Astrocyte of the hippocampus (primary cell): ENCODE measurements at regions not wholly inside any gene's neighbourhood (a gene's known extent, or its start where the extent isn't known, plus 50 kb on each side); places are given as distances from the start of the nearest gene placed in this dataset.
A peak's percentile ranks its signal among the peaks of the same experiment; 100 is the strongest.

Source experiments
- DNase-seq: peaks from one replicate; pipeline ENCODE4 v3.0.0; 2011; ENCODE audit warnings: low read depth, low spot score

DNA sequence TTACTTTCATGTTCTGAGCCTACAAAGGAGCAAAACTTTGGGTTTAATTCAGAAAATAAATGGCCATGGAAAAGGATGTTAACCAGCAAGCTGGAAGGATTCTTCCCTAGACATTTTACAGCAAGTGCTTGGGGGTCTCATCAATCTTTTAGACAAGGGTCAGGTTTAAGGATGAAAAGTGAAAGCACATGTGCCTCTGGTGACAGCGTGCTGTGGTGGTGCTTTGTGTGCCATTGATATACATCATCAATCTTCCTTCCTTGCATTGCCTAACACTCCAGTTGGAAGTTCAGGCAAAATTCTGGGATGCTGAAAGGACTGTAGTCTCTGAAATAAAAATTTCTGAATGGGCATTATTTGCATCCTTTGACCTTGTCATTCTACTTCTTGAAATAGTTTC, 171.2 kb downstream of the KCNE4 start:
- no peak for DNase-seq

DNA sequence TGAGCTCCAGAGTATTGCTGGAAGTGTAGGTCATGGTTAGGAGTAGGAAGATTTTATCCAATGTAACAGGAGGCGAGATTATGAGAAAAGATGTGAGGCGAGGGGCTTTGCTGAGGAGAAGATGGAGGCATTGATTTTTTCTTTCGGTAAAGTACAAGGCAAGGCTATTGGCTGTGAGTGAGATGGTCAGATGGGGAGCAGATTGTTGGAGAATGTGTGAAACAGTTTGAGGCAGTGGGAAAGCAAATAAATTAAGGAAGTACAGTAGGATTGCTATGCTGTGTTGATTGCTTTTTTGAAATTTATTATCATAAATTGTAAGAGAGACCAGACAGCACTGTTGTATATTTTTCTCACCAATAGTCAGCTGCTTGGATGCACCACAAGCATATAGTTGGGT, 173.3 kb downstream of the KCNE4 start:
- no peak for DNase-seq

DNA sequence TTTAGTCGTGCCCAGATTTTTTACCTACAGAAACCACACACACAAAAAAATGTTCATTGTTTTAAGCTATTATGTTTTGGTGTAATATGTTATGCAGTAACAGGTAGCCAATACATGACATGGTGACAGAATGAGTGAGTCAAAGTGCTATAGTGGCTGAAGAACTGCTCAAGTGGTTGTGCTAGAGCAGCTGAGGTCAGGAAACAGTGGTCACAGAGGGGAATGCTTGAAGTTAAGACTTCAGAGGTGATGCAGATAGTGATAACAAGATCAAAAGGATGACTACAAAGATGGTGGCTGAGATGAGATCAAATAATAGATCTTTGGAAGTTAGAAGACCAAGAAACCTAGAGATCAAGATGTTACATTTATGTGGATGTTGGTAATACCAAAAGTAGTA, 174.3 kb downstream of the KCNE4 start:
- no peak for DNase-seq

DNA sequence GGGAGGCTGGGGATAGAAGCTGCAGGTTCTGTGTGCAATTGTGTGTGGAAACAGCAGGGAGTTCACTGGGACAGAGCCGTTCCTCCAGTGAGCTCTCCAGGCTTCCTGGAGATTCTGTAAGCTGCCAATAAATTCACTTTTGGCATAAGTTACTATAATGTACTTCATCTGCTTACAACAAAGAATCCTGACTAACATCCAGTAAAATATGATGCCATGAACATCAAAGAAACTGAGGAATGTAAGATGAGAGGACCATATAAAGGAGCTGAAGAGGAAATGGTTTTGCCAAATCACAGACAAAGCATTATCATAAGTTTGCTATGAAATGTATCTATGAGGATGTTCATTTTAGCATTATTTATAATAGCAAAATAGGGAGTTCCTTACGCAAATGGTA, 175.3 kb downstream of the KCNE4 start:
- DNase-seq: no peak

DNA sequence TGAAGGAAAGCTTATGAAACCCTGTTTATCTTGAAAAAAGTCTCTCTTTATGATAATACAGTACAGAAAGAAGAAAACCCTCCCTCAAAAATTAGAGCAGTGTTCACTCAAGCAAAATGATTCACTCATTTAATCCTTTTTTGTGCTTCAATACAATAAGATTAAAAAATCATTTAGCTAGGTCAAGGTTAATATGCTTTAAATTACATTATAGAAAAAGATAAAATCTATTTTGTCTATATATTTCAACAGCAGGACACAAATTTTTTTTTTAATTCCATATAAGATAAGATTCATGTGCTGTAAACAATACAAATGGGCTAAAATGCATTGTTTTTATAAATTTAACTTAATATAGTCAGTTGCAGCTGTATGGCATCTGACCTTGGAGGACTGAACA, 176.9 kb downstream of the KCNE4 start:
- no peak for DNase-seq

DNA sequence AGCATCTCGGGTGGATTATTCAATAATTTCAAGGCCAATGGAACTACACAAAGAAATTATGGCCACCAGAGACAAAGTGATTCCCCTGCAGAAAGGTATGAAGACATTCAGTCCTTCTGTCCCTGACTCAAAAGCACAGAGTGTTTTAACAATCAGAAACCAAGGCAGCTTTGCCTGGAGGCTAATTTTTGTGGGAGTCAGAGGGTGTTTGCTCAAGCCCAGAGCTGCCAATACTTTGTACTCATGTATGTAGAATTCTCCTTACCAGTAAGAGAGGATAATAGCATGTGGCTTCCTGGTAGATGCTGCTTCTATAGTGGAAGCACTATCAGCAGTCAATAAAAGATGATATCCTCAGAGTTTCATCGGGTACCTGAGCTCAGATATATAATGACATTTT, 178.4 kb downstream of the KCNE4 start:
- no peak for DNase-seq

DNA sequence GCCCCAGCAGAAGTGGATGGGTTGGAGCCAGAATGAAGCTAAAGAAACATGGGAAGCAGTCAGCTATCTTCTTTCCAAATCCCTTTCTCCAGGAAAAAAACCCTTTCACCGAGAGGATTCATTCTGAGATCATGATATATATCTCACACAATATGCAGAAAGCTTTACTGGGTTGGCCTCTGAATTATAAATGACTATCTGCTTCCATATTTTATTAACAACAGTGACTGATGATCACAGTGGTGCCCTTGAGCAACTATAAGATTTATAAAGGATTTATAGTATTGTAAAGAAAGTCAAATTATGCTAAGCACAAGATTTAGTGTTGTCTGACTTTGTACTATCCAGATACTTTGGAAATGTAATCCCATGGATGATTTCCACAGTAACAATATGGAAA, 180.3 kb downstream of the KCNE4 start:
- no peak for DNase-seq

DNA sequence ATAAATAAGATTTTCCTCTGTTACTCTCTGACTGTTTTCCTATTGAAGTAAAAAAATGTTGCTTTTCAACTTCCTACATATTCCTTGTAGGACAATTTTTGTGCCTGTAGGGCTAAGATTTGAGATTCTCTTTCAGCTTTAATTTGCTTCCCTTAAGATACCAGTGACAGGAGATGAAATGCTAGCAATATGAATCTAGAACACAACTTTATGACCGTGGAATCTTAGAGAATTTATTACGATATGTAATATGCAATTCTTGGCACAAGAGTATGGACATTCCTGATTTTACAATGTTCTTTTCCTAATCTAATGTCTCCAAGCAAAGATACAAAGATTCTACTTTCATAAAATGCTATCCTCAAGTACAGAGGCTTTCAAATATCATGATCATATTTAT, 180.9 kb downstream of the KCNE4 start:
- no peak for DNase-seq

DNA sequence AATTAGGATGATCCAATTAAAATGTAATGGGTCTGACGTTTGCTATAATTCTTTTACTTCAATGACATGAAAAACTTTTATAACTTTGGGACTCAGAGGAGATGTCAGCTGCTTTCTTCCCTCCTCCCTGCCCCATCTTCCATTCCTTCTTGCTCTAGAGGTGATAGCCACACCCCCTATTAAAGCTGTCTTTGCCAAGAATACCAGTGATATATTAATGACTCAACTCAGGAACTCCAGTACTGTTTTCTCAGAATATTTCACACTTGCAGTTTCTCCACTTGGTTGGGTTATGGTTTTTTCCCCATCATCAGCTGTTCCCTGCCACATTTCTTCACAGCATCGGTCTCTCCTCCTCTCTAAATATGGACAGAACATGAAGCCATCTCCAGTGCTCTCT, 184.0 kb downstream of the KCNE4 start:
- peak; percentile 21 for DNase-seq

DNA sequence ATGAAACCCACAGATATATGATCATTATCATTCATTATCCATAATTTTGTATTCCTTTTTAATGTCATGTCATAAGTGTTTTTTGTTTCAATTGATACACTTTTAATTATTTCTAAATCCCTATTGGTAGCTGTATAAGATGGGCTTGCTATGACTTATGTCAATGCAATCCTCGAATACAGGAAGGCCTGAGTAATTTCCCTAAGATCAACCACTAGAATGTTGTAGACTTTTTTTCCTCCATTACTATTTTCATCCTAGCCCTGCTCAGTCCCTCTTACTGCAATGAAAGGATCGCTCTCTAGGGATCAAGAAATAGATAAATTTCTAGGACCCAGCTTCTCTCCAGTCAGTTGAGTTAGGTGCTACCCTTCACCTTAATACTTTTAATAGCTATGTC, 186.3 kb downstream of the KCNE4 start:
- DNase-seq: peak; percentile 22

DNA sequence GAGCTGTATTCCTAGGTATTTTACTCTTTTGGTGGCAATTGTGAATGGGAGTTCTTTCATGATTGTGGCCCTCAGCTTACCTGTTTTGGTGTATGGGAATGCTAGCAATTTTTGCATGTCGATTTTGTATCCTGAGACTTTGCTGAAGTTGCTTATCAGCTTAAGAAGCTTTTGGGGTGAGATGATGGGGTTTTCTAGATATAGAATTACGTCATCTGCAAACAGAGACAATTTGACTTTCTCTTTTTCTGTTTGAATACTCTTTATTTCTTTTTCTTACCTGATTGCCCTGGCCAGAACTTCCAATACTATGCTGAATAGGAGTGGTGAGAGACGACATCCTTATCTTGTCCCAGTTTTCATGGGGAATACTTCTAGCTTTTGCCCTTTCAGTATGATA, 191.2 kb downstream of the KCNE4 start:
- no peak for DNase-seq

DNA sequence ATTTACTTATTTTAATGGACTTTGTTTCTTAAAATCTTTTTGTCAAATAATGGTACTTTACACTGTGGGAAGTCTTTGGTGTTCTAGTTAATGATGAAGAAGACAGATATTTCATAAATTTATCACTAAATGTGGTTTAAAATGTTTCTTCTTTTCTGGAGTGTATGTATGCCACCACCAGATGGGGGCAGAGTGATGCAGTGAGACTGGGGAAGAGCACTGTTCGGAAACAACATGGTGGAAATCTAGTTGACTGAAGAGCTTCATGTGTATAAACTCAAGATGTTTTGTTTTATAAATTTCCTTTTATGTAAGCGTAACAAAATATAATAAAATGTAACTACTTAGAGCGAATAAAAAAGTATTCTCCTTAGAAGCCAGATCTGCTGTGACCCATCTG, 195.1 kb downstream of the KCNE4 start:
- peak; percentile 44 for DNase-seq

DNA sequence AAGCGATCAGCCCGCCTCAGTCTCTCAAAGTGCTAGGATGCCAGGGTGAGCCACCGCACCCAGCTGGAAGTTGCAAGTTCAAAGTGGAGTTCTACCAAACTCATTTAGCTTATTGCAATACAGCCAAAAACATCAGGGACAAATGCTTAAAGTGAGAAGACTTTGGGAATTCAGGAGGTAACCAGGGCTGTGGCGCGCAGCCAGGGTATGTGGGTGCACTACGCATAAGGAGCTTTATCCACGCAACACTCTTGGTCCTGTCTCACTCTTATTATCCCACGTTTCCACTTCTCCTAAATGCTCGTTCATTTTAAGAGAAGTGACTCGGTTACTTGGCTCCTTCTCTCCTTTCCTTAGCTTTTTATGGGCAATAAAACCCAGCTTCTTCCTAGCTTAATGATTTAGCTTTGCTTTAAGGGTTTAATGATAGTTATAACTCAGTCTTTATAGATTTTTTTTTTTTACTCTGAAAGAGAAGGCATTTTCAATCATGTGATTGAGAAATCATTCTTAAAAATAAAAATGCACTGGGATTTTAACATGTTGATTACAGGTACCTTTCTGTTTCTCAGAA, 199.8 kb downstream of the KCNE4 start:
- DNase-seq: no peak

DNA sequence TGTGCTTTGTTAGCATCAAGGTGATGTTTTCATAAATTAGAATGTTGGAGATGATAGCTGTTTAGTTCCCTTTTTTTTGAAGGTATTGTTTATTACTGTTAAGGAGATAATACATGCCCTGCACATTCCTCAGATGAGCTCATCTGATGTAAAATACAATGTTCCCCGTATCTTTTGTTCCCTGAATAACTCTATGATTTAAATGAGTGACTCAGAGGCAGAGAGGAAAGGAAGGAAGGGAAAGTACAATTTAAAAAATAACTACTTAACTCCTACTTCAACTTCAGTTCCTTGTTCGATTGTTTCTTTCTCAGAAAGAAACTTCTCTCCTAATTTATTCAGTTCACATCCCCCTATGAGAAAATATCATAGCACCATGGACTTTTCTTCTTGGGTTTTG, 208.7 kb downstream of the KCNE4 start:
- peak; percentile 32 for DNase-seq

DNA sequence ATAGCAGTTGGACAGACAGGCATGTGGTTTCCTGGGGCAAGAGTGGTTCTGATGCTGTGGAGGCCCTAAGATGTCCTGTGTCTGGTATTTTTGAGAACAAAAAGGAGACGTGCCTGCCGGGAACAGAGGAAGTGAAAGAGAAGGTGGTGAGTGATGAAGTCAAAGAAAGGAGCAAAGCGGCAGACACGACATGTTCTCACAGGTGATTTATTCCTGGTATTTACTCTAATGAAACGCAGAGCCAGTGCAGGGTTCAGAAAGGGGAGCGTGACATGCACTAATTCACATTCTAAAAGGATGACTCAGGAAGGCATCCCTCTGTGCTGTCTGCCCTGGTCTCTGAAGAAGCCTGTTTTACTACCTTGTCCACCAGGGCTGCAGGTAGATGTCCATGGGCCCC, 211.0 kb downstream of the KCNE4 start:
- peak; percentile 38 for DNase-seq

DNA sequence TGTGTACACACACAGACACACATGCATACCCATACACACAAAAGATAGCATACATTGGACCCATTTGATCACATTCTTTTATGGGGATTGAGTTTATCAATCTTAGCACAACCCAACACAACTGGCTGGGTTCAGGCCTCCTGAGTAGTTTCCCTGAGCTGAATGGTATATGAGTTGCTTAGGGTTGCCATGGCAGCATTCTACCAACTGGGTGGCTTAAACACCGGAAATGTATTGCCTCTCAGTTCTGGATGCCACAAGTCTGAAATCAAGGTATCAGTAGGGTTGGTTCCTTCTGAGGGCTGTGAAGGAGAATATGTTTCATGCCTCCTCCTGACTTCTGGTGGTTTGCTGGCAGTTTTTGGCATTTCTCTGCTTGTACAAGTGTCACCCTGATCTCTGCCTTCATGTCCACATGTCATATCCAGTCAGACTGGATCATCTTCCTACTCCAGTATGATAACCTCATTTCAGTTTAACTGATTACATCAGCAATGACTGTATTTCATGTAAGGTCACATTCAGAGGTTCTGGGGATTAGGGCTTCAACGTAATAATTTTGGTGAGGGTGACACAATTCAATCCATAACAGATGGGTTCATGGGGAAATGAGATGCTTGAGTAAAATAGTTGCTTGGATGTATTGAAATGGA, 212.7 kb downstream of the KCNE4 start:
- no peak for DNase-seq

DNA sequence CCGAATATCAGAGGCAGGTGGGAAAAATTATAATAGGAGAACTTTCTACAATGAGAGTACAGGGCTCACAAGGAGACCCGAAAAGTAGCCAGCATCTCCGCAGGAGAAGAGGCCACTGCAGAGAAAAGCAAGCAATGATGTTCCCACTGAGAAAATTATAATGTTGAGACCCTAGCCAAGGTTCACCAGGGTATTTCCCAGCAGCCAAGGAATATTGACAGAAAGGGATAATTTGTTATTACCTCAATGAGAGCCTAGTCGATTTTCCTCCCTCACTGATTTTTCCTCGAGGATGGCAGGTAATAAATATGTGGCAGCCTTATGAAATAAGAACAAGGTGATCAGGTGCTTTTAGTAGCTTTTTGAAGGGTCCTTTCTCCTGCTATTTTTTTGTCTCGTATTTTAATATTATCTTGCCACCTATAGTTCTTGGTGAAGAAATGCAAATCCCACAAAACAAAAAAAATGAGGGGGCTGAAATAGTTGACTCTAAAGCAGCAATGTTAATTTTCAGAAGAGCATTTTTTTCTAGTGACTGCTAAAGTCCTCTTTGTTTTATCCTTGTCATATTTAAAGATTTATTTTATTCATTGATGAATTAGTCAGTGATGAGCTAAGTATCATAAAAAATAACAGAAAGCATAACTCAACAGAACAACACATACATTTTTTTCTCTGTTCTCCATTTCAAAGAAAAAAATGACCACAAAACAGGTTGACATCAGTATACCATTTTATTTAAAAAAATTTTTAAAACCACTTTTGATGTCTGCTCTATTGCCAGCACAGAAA, 215.4 kb downstream of the KCNE4 start:
- DNase-seq: no peak

DNA sequence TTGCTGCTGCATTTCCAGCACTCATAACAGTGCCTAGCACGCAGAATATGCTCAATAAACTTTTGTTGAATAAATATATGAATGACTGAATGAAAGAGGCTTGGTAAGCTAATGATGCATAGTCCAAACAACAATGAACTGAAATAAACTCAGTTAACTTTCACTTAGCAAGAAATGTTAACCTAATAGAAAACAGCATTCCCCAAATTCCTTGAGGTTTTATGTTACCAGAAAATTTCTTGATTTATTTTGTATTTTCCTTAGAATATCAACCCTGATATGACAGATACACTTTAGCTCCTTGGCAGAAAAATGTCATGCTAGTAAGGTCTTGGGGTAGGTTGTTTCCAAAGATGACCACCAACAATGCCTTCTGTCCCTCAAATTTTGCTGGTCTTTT, 217.4 kb downstream of the KCNE4 start:
- DNase-seq: peak; percentile 23

DNA sequence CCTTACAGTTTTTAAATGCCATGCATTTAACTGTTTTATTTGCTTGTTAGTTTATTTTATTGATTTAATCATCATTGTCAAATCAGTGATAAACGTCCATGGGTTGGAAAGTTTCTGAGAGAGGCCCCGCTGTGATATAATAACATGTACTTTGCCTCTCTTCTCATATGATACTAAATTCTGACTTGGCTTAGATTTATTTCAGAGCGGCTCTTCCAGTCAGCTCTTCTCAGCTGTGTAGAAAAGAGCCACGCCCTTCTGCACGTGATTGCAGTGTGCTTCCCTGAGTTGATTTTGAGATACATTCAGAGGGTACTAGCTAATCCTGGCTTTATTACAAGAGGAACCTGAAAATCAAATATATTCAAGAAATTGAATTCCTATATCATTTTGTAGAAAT, 218.6 kb downstream of the KCNE4 start:
- no peak for DNase-seq

DNA sequence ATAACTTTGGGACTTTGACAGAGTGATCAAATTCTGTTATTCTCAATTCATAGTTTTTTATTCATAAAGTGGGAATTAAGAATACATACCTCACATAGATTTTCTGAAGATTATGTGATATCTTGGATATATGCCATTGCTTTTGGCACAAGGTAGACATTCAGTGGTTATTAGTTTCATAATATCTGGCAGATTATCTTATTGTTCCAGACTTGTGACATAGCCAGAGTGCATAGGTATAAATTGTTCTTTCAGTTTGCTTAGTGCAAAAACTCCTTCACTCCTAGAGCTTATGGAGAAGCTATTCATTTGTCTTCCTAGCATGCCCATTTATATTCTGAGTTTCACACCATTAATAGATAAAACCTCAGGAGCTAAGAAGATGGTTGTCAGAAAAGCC, 222.0 kb downstream of the KCNE4 start:
- DNase-seq: no peak

DNA sequence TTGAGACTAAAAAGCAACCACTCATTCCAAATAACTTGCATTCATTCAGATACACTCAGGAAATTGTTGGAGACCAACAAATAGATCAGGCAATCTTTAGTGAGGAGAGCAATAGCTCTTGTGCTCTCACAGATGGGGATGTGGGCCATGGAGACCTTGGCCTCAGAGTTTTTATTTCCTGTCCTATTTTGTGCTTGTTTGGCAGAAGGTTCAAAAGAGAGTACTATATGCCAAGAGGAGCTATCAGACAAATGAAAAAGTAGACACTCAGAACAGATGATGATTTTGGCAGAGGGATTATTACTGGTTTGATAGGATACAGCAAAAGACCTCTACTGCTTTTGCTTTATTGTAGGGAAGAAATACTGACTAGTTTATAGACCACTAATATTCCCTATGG, 230.2 kb downstream of the KCNE4 start:
- DNase-seq: no peak

DNA sequence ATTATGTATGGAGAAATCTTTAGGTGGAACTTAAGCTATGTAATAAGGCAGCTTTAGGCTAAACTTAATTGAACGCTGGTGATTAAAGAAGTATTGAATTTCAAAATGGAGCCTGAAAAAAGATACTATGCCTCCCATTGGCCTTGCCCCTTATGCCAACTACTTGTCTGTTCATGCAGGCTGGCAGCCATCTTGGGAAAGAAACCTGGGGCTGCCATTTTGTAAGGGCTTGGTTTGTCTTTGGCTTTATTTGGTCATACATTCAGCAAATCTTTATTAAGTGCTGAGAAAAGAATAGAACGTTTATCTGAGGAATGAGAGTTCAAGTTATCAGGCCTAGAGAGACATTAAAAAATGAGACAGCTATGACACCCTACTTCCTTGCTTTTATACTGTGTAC, 231.3 kb downstream of the KCNE4 start:
- no peak for DNase-seq

DNA sequence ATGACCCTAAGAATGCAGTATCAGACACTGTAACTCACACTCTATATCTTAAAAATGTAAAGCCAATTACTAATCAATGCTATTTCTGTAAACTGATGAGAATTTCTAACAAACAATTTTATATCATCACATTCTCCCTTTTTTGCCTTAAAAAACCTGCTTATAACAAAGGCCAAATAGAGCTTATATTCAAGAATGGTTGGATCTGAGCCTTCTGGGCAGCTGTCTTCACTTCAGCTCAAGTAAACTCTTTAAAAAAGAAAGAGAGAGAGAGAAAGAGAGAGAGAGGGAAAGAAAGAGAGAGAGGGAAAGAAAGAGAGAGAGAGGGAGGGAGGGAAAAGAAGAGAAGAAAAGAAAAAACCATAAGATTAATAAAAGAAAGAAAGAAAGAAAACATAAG, 231.8 kb downstream of the KCNE4 start:
- DNase-seq: no peak
